MM.1S (cell line): ENCODE measurements at regions not wholly inside any gene's neighbourhood (a gene's known extent, or its start where the extent isn't known, plus 50 kb on each side); places are given as distances from the start of the nearest gene placed in this dataset.

Experiments
- CTCF ChIP-seq: fragments of 300-600 bp; sonication (generic); IDR thresholded peaks from 2 replicates; pipeline ENCODE4 v1.5.1; 2016; ENCODE audit warnings: antibody characterized with exemption, low read length, mixed read lengths
- EZH2 ChIP-seq: fragments of 300-600 bp; sonication (generic); optimal IDR thresholded peaks from 2 replicates; pipeline ENCODE3; 2017; ENCODE audit warnings: low read depth, mild to moderate bottlenecking, antibody characterized with exemption, low read length, mixed read lengths

GRCh38 chr6:148055419-148055818 lies 287.2 kb upstream of the SASH1 start:
- no peak for TF ChIP-seq CTCF
- TF ChIP-seq EZH2 = no peak
